ENCODE measurements at regions not wholly inside any gene's neighbourhood (a gene's known extent, or its start where the extent isn't known, plus 50 kb on each side); places are given as distances from the start of the nearest gene placed in this dataset.

GRCh38 chr6:25038300-25038699 lies 102.5 kb upstream of the RIPOR2 start:
- no peak for DNase-seq (ENCODE audit: low read depth, low spot score)
- Histone ChIP-seq H3K4me3 (ENCODE audit: insufficient read length, low read depth) (no peak overlapping the region), H3K36me3 (ENCODE audit: insufficient read depth, insufficient read length, low read length) (no peaks in the 10 kb centered on the region), H3K9ac (ENCODE audit: insufficient read length, low read depth) (no peak overlapping the region), H3K4me1 (ENCODE audit: insufficient read depth, insufficient read length) (no peaks in the 10 kb centered on the region), H3K27me3 (ENCODE audit: insufficient read depth, insufficient read length) (no peaks in the 10 kb centered on the region), H3K9me3 (ENCODE audit: insufficient read depth, low read length) (no peaks in the 10 kb centered on the region)
- TF ChIP-seq SUZ12 (IDR thresholded peaks at IDR 0.05; ENCODE audit: extremely low read depth, insufficient read depth, insufficient read length) = no peak
- no peak for TF ChIP-seq ZNF274 (IDR thresholded peaks at IDR 0.05; ENCODE audit: low read depth, low read length)
- TF ChIP-seq YY1 (IDR thresholded peaks at IDR 0.05; ENCODE audit: insufficient read depth, insufficient read length) = no peak

GRCh38 chr6:25038999-25039398 lies 103.2 kb upstream of the RIPOR2 start:
- no peaks in the 10 kb centered on the region for H3K9me3 ChIP-seq (ENCODE audit: insufficient read depth, low read length)
- H3K9ac ChIP-seq (ENCODE audit: insufficient read length, low read depth) = no peak overlapping the region
- no peaks in the 10 kb centered on the region for H3K36me3 ChIP-seq (ENCODE audit: insufficient read depth, insufficient read length, low read length)
- TF ChIP-seq SUZ12 (IDR thresholded peaks at IDR 0.05; ENCODE audit: extremely low read depth, insufficient read depth, insufficient read length) = no peak
- no peak for TF ChIP-seq YY1 (IDR thresholded peaks at IDR 0.05; ENCODE audit: insufficient read depth, insufficient read length)
- TF ChIP-seq ZNF274 (IDR thresholded peaks at IDR 0.05; ENCODE audit: low read depth, low read length) = no peak
- no peaks in the 10 kb centered on the region for H3K4me1 ChIP-seq (ENCODE audit: insufficient read depth, insufficient read length)
- no peak overlapping the region for H3K4me3 ChIP-seq (ENCODE audit: insufficient read length, low read depth)
- DNase-seq (ENCODE audit: low read depth, low spot score) = no peak
- no peaks in the 10 kb centered on the region for H3K27me3 ChIP-seq (ENCODE audit: insufficient read depth, insufficient read length)

GRCh38 chr6:25041485-25042035 lies 105.8 kb upstream of the RIPOR2 start:
- H3K9ac ChIP-seq (ENCODE audit: insufficient read length, low read depth) = no peak overlapping the region
- no peaks in the 10 kb centered on the region for H3K27me3 ChIP-seq (ENCODE audit: insufficient read depth, insufficient read length)
- no peak for DNase-seq (ENCODE audit: low read depth, low spot score)
- TF ChIP-seq ZNF274 (IDR thresholded peaks at IDR 0.05; ENCODE audit: low read depth, low read length) = no peak
- TF ChIP-seq SUZ12 (IDR thresholded peaks at IDR 0.05; ENCODE audit: extremely low read depth, insufficient read depth, insufficient read length) = no peak
- no peak for TF ChIP-seq YY1 (IDR thresholded peaks at IDR 0.05; ENCODE audit: insufficient read depth, insufficient read length)
- H3K4me3 ChIP-seq (ENCODE audit: insufficient read length, low read depth) = no peak overlapping the region
- H3K36me3 ChIP-seq (ENCODE audit: insufficient read depth, insufficient read length, low read length) = no peaks in the 10 kb centered on the region
- no peaks in the 10 kb centered on the region for H3K4me1 ChIP-seq (ENCODE audit: insufficient read depth, insufficient read length)
- no peaks in the 10 kb centered on the region for H3K9me3 ChIP-seq (ENCODE audit: insufficient read depth, low read length)

GRCh38 chr6:25042036-25042521 lies 106.3 kb upstream of the RIPOR2 start:
- no peaks in the 10 kb centered on the region for H3K27me3 ChIP-seq (ENCODE audit: insufficient read depth, insufficient read length)

DNA sequence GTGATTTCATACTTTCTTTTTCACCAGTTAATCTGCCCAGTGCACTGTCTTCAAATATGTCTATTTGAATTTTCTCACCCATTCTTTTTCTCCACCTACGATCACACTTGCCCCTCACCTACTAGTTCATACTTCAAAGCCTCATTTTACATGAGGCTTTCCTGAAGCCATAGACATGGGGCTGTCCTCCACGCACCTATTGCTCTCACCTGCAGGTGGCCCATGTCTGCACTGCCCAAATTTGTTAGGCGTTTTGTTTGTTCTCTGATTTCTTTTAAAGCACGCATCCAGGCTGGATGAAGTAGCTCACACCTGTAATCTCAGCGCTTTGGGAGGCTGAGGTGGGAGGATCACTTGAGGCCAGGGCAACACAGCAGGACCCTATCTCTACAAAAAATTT lies 106.8 kb upstream of the RIPOR2 start:
- Histone ChIP-seq H3K27me3 (ENCODE audit: insufficient read depth, insufficient read length) (no peaks in the 10 kb centered on the region), H3K36me3 (ENCODE audit: insufficient read depth, insufficient read length, low read length) (no peaks in the 10 kb centered on the region), H3K4me1 (ENCODE audit: insufficient read depth, insufficient read length) (no peaks in the 10 kb centered on the region), H3K9ac (ENCODE audit: insufficient read length, low read depth) (no peak overlapping the region), H3K4me3 (ENCODE audit: insufficient read length, low read depth) (no peak overlapping the region), H3K9me3 (ENCODE audit: insufficient read depth, low read length) (no peaks in the 10 kb centered on the region)
- no peak for DNase-seq (ENCODE audit: low read depth, low spot score)
- TF ChIP-seq YY1 (IDR thresholded peaks at IDR 0.05; ENCODE audit: insufficient read depth, insufficient read length) = no peak
- no peak for TF ChIP-seq ZNF274 (IDR thresholded peaks at IDR 0.05; ENCODE audit: low read depth, low read length)
- TF ChIP-seq SUZ12 (IDR thresholded peaks at IDR 0.05; ENCODE audit: extremely low read depth, insufficient read depth, insufficient read length) = no peak

More at GRCh38 chr6:25042036-25042521, 106.3 kb upstream of the RIPOR2 start:
- Histone ChIP-seq H3K9ac (ENCODE audit: insufficient read length, low read depth) (no peak overlapping the region), H3K4me1 (ENCODE audit: insufficient read depth, insufficient read length) (no peaks in the 10 kb centered on the region), H3K4me3 (ENCODE audit: insufficient read length, low read depth) (no peak overlapping the region), H3K9me3 (ENCODE audit: insufficient read depth, low read length) (no peaks in the 10 kb centered on the region), H3K36me3 (ENCODE audit: insufficient read depth, insufficient read length, low read length) (no peaks in the 10 kb centered on the region)
- no peak for TF ChIP-seq SUZ12 (IDR thresholded peaks at IDR 0.05; ENCODE audit: extremely low read depth, insufficient read depth, insufficient read length)
- no peak for TF ChIP-seq ZNF274 (IDR thresholded peaks at IDR 0.05; ENCODE audit: low read depth, low read length)
- TF ChIP-seq YY1 (IDR thresholded peaks at IDR 0.05; ENCODE audit: insufficient read depth, insufficient read length) = no peak
- DNase-seq (ENCODE audit: low read depth, low spot score) = no peak

DNA sequence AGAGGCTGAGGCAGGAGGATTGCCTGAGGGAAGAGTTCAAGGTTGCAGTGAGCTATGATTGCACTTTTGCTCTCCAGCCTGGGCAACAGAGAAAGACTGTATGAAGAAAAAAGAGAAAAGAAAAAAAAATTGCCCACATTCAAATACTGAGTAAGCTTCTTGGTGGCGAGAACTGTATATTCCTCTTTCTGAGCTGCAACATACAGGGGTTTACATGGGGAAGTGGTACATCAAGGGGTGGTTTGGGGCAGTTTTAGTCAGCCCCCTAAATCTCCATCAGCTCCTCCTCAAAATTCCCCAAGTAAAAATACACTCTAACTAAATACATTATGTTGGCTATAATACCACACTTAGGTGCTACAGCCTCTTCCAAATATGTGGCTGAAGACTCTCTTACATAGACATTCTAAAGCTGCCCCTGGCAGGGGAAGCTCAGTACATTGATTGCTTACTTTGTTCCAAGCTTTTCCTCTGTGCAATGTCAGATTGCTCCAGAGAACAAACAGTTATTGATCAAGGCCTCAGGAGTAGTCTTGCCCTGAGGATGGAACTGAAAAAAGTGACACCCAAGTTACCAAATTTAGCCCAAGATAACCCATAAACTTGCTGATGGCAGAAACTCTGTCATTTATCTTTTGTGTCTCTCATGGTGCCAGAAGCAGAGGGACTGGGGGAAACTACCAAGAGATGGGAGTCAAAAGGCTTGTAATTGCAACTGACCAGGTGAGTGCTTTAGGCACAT lies 107.4 kb upstream of the RIPOR2 start:
- H3K36me3 ChIP-seq (ENCODE audit: insufficient read depth, insufficient read length, low read length) = no peaks in the 10 kb centered on the region
- DNase-seq (ENCODE audit: low read depth, low spot score) = no peak
- H3K4me1 ChIP-seq (ENCODE audit: insufficient read depth, insufficient read length) = no peaks in the 10 kb centered on the region
- no peak for TF ChIP-seq SUZ12 (IDR thresholded peaks at IDR 0.05; ENCODE audit: extremely low read depth, insufficient read depth, insufficient read length)
- TF ChIP-seq YY1 (IDR thresholded peaks at IDR 0.05; ENCODE audit: insufficient read depth, insufficient read length) = no peak
- TF ChIP-seq ZNF274 (IDR thresholded peaks at IDR 0.05; ENCODE audit: low read depth, low read length) = no peak
- no peak overlapping the region for H3K4me3 ChIP-seq (ENCODE audit: insufficient read length, low read depth)
- H3K9me3 ChIP-seq (ENCODE audit: insufficient read depth, low read length) = no peaks in the 10 kb centered on the region
- H3K9ac ChIP-seq (ENCODE audit: insufficient read length, low read depth) = no peak overlapping the region
- no peaks in the 10 kb centered on the region for H3K27me3 ChIP-seq (ENCODE audit: insufficient read depth, insufficient read length)

GRCh38 chr6:25043892-25044291 lies 108.1 kb upstream of the RIPOR2 start:
- no peak overlapping the region for H3K4me3 ChIP-seq (ENCODE audit: insufficient read length, low read depth)
- TF ChIP-seq YY1 (IDR thresholded peaks at IDR 0.05; ENCODE audit: insufficient read depth, insufficient read length) (no peak), ZNF274 (IDR thresholded peaks at IDR 0.05; ENCODE audit: low read depth, low read length) (no peak), SUZ12 (IDR thresholded peaks at IDR 0.05; ENCODE audit: extremely low read depth, insufficient read depth, insufficient read length) (no peak)
- no peaks in the 10 kb centered on the region for H3K36me3 ChIP-seq (ENCODE audit: insufficient read depth, insufficient read length, low read length)
- no peaks in the 10 kb centered on the region for H3K9me3 ChIP-seq (ENCODE audit: insufficient read depth, low read length)
- no peaks in the 10 kb centered on the region for H3K4me1 ChIP-seq (ENCODE audit: insufficient read depth, insufficient read length)
- DNase-seq (ENCODE audit: low read depth, low spot score) = no peak
- no peaks in the 10 kb centered on the region for H3K27me3 ChIP-seq (ENCODE audit: insufficient read depth, insufficient read length)
- H3K9ac ChIP-seq (ENCODE audit: insufficient read length, low read depth) = no peak overlapping the region
